ENCODE measurements at regions not wholly inside any gene's neighbourhood (a gene's known extent, or its start where the extent isn't known, plus 50 kb on each side); places are given as distances from the start of the nearest gene placed in this dataset.

GRCh38 chr6:97850458-97851212 lies 567.6 kb upstream of the MMS22L start:
- Histone ChIP-seq H3K27me3 (ENCODE audit: control insufficient read depth, insufficient read depth, low read length, poor library complexity, severe bottlenecking) (no peaks in the 10 kb centered on the region), H3K27ac (ENCODE audit: low read depth, low read length) (peak overlapping the region; percentile 97), H3K4me1 (ENCODE audit: control insufficient read depth, insufficient read depth, low read length) (no peaks in the 10 kb centered on the region), H3K9ac (ENCODE audit: extremely low read depth, low read length, poor library complexity, severe bottlenecking) (no peak overlapping the region), H3K36me3 (ENCODE audit: control insufficient read depth, insufficient read depth, low read length) (no peaks in the 10 kb centered on the region), H3K4me3 (ENCODE audit: low read length) (no peak overlapping the region), H3K9me3 (ENCODE audit: control insufficient read depth, low read length) (no peaks in the 10 kb centered on the region)
- no peak overlapping the region for H3K27ac Mint-ChIP-seq
- no peak for TF ChIP-seq CTCF (conservative IDR thresholded peaks at IDR 0.05)
- no peaks in the 10 kb centered on the region for H3K9me3 Mint-ChIP-seq
- no peak for DNase-seq
- H3K36me3 Mint-ChIP-seq (ENCODE audit: low read depth), result no peaks in the 10 kb centered on the region
- 35 to 66% methylated on average over 3 to 5 of the region's 5 CpGs for WGBS, 2 experiments (ENCODE audit: insufficient coverage in 1 of 2, insufficient read length in 1 of 2)
- no peaks in the 10 kb centered on the region for H3K27me3 Mint-ChIP-seq (ENCODE audit: insufficient read depth)
- H3K4me3 Mint-ChIP-seq, result no peak overlapping the region
- peaks cover 7% of the 10 kb centered on the region for H3K4me1 Mint-ChIP-seq

GRCh38 chr6:97863697-97864096 lies 580.7 kb upstream of the MMS22L start:
- Mint-ChIP-seq H3K9me3 (peaks cover 3% of the 10 kb centered on the region), H3K27ac (no peak overlapping the region), H3K36me3 (ENCODE audit: low read depth) (no peaks in the 10 kb centered on the region), H3K27me3 (ENCODE audit: insufficient read depth) (no peaks in the 10 kb centered on the region), H3K4me3 (no peak overlapping the region), H3K4me1 (peaks cover under 1% of the 10 kb centered on the region)
- Histone ChIP-seq H3K9ac (ENCODE audit: extremely low read depth, low read length, poor library complexity, severe bottlenecking) (no peak overlapping the region), H3K27me3 (ENCODE audit: control insufficient read depth, insufficient read depth, low read length, poor library complexity, severe bottlenecking) (no peaks in the 10 kb centered on the region), H3K4me3 (ENCODE audit: low read length) (no peak overlapping the region), H3K4me1 (ENCODE audit: control insufficient read depth, insufficient read depth, low read length) (no peaks in the 10 kb centered on the region), H3K27ac (ENCODE audit: low read depth, low read length) (no peak overlapping the region), H3K9me3 (ENCODE audit: control insufficient read depth, low read length) (no peaks in the 10 kb centered on the region), H3K36me3 (ENCODE audit: control insufficient read depth, insufficient read depth, low read length) (no peaks in the 10 kb centered on the region)
- TF ChIP-seq CTCF (conservative IDR thresholded peaks at IDR 0.05), result no peak
- no peak for DNase-seq

DNA sequence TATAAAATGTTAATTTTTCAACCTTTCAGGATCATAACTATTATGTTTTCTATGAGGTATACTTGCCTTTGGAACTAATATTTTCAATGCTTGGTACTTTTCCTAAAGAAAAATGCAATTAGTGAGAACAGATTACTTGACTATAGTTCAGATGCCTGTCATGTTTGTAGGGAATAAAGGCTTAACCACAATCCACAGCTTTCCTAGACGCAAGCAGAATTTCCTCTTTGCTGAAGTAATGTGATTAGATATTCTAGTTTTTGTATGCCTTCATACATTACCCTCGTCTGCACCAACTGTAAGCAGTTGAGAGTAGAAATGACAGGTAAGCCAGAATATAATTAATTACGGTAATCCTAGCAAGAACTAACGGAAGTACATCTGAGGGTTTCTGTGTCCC lies 581.4 kb upstream of the MMS22L start:
- Histone ChIP-seq H3K36me3 (ENCODE audit: control insufficient read depth, insufficient read depth, low read length) (no peaks in the 10 kb centered on the region), H3K4me1 (ENCODE audit: control insufficient read depth, insufficient read depth, low read length) (no peaks in the 10 kb centered on the region), H3K27me3 (ENCODE audit: control insufficient read depth, insufficient read depth, low read length, poor library complexity, severe bottlenecking) (no peaks in the 10 kb centered on the region), H3K4me3 (ENCODE audit: low read length) (no peak overlapping the region), H3K9ac (ENCODE audit: extremely low read depth, low read length, poor library complexity, severe bottlenecking) (no peak overlapping the region), H3K9me3 (ENCODE audit: control insufficient read depth, low read length) (no peaks in the 10 kb centered on the region), H3K27ac (ENCODE audit: low read depth, low read length) (no peak overlapping the region)
- H3K4me3 Mint-ChIP-seq, result no peak overlapping the region
- DNase-seq, result no peak
- TF ChIP-seq CTCF (conservative IDR thresholded peaks at IDR 0.05), result no peak
- WGBS, 2 experiments (ENCODE audit: insufficient coverage in 1 of 2, insufficient read length in 1 of 2), result 85% methylated on average over 4 of the region's 4 CpGs; no CpG with 5 or more reads in 1 of the 2 experiments
- H3K27ac Mint-ChIP-seq, result no peak overlapping the region
- peaks cover 3% of the 10 kb centered on the region for H3K4me1 Mint-ChIP-seq
- H3K9me3 Mint-ChIP-seq, result peaks cover 3% of the 10 kb centered on the region
- H3K36me3 Mint-ChIP-seq (ENCODE audit: low read depth), result no peaks in the 10 kb centered on the region
- H3K27me3 Mint-ChIP-seq (ENCODE audit: insufficient read depth), result no peaks in the 10 kb centered on the region
